ENCODE measurements at regions not wholly inside any gene's neighbourhood (a gene's known extent, or its start where the extent isn't known, plus 50 kb on each side); places are given as distances from the start of the nearest gene placed in this dataset.

DNA sequence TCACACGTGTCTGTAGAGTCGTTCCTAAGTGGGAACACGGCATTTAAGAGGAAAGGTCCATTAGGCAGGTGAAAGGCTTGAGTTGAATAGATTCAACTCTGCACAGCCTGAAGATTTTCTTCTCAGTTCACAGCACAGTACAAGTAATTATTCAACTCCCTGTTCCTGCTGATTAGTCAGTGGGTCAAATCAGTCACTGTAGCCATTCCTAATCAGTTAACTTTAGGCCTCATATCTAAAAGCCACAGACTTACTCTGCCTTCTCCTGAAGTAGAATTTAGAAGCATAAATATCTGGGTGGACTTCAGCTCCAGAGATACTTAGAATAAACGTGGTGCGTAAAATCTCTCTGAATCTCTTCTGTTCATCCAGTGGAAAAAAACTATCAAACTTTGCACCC, 872.4 kb downstream of the C6orf118 start:
- Histone ChIP-seq H3K4me1 (ENCODE audit: insufficient read depth) (no peaks in the 10 kb centered on the region), H4K20me1 (ENCODE audit: insufficient read depth, poor library complexity, severe bottlenecking) (no peaks in the 10 kb centered on the region), H3K9me2 (replicated peaks; ENCODE audit: insufficient read depth) (no peaks in the 10 kb centered on the region), H3K9me3 (ENCODE audit: low read depth) (no peaks in the 10 kb centered on the region), H3K27ac (no peak overlapping the region), H2AFZ (no peak overlapping the region), H3K27me3 (no peaks in the 10 kb centered on the region), H3K4me3 (no peak overlapping the region), H3K36me3 (replicated peaks; ENCODE audit: insufficient read depth, low read depth) (no peaks in the 10 kb centered on the region), H3K79me2 (no peaks in the 10 kb centered on the region), H3K4me2 (no peak overlapping the region)
- no peak for DNase-seq (ENCODE audit: low spot score)
- WGBS (ENCODE audit: low lambda C conversion rate, missing lambda C conversion rate) = 93% methylated on average over 5 of the region's 5 CpGs
- TF ChIP-seq EZH2 (IDR thresholded peaks at IDR 0.05; ENCODE audit: borderline replicate concordance) (no peak), EZH2phosphoT487 (IDR thresholded peaks at IDR 0.05; ENCODE audit: low read depth, severe bottlenecking, unreplicated experiment) (no peak)
- TF ChIP-seq, protein P1, sequence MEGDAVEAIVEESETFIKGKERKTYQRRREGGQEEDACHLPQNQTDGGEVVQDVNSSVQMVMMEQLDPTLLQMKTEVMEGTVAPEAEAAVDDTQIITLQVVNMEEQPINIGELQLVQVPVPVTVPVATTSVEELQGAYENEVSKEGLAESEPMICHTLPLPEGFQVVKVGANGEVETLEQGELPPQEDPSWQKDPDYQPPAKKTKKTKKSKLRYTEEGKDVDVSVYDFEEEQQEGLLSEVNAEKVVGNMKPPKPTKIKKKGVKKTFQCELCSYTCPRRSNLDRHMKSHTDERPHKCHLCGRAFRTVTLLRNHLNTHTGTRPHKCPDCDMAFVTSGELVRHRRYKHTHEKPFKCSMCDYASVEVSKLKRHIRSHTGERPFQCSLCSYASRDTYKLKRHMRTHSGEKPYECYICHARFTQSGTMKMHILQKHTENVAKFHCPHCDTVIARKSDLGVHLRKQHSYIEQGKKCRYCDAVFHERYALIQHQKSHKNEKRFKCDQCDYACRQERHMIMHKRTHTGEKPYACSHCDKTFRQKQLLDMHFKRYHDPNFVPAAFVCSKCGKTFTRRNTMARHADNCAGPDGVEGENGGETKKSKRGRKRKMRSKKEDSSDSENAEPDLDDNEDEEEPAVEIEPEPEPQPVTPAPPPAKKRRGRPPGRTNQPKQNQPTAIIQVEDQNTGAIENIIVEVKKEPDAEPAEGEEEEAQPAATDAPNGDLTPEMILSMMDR (IDR thresholded peaks at IDR 0.05; ENCODE audit: poor library complexity) = no peak

DNA sequence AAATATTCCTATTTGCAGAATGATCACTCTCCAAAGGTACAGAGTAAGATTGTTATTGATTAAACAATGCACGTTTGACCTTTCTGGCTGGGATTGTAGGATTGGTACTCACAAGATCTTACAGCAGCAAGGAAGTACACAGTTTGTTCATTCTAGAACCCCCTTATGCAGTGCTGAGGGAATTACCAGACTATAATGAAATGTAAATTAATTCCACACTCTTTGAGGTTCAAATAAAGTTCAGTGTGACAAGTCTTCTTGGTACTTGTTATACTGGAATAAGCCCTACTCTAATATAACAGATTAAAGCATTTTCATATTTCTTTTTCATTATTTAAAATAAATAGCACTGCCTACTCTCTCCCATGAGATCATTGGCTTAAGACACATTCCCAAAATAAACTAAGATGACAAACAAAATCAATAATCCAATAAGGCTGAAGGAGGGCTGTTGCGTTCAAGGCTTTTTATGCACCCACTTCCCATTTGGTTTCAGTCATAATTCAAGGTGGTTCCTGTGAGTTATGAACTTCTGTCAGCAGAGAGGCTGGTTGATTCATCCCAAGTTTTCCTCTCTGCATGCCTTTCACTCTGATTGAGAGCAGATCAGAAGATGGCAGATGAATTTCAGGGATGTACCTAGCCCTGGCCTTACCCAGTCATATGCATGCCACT, 881.5 kb downstream of the C6orf118 start:
- TF ChIP-seq EZH2 (IDR thresholded peaks at IDR 0.05; ENCODE audit: borderline replicate concordance) (no peak), EZH2phosphoT487 (IDR thresholded peaks at IDR 0.05; ENCODE audit: low read depth, severe bottlenecking, unreplicated experiment) (no peak)
- TF ChIP-seq, protein P1 (IDR thresholded peaks at IDR 0.05; ENCODE audit: poor library complexity) = no peak
- H3K36me3 ChIP-seq (replicated peaks; ENCODE audit: insufficient read depth, low read depth) = no peaks in the 10 kb centered on the region
- H2AFZ ChIP-seq = no peak overlapping the region

DNA sequence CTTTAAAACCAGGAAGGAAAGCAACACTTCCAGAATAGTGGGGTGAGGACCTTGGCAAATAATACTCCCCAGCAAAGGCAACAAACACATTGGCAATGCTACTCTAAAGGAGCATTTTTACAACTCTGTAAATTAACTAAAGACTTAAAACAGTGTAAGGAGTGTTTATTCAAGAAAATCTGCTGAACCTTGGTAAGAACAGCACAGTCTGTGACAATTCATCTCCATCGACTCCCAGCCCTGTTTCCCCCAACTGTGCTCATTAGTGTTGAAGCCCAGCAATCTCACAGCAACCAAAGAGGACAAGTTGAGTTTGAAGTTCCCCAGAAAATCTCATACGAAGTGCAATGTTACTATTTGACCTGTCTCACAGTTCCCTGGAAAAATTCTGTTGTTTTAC, 884.9 kb downstream of the C6orf118 start:
- whole genome bisulfite sequencing (ENCODE audit: low lambda C conversion rate, missing lambda C conversion rate) = 77% methylated on average over 2 of the region's 2 CpGs
- H3K27ac ChIP-seq = no peak overlapping the region
- H3K27me3 ChIP-seq = no peaks in the 10 kb centered on the region
- no peaks in the 10 kb centered on the region for H3K9me3 ChIP-seq (ENCODE audit: low read depth)
- H2AFZ ChIP-seq = no peak overlapping the region
- H3K36me3 ChIP-seq (replicated peaks; ENCODE audit: insufficient read depth, low read depth) = no peaks in the 10 kb centered on the region
- H3K4me1 ChIP-seq (ENCODE audit: insufficient read depth) = no peaks in the 10 kb centered on the region
- no peak for TF ChIP-seq EZH2phosphoT487 (IDR thresholded peaks at IDR 0.05; ENCODE audit: low read depth, severe bottlenecking, unreplicated experiment)
- no peak for TF ChIP-seq EZH2 (IDR thresholded peaks at IDR 0.05; ENCODE audit: borderline replicate concordance)
- TF ChIP-seq, protein P1 (IDR thresholded peaks at IDR 0.05; ENCODE audit: poor library complexity) = no peak
- H3K4me2 ChIP-seq = no peak overlapping the region
- DNase-seq (ENCODE audit: low spot score) = no peak
- no peaks in the 10 kb centered on the region for H3K79me2 ChIP-seq
- H3K4me3 ChIP-seq = no peak overlapping the region
- H4K20me1 ChIP-seq (ENCODE audit: insufficient read depth, poor library complexity, severe bottlenecking) = no peaks in the 10 kb centered on the region
- no peaks in the 10 kb centered on the region for H3K9me2 ChIP-seq (replicated peaks; ENCODE audit: insufficient read depth)

More for the DNA sequence above, 881.5 kb downstream of the C6orf118 start:
- Histone ChIP-seq H3K9me2 (replicated peaks; ENCODE audit: insufficient read depth) (no peaks in the 10 kb centered on the region), H3K79me2 (no peaks in the 10 kb centered on the region), H3K4me2 (no peak overlapping the region), H3K9me3 (ENCODE audit: low read depth) (no peaks in the 10 kb centered on the region), H3K27me3 (no peaks in the 10 kb centered on the region), H4K20me1 (ENCODE audit: insufficient read depth, poor library complexity, severe bottlenecking) (no peaks in the 10 kb centered on the region), H3K4me1 (ENCODE audit: insufficient read depth) (no peaks in the 10 kb centered on the region), H3K4me3 (no peak overlapping the region), H3K27ac (no peak overlapping the region)
- WGBS (ENCODE audit: low lambda C conversion rate, missing lambda C conversion rate) = 89% methylated on average over 2 of the region's 2 CpGs
- no peak for DNase-seq (ENCODE audit: low spot score)
